ENCODE measurements at regions not wholly inside any gene's neighbourhood (a gene's known extent, or its start where the extent isn't known, plus 50 kb on each side); places are given as distances from the start of the nearest gene placed in this dataset.

- no peaks in the 10 kb centered on the region for H3K9me3 ChIP-seq (ENCODE audit: control insufficient read depth, insufficient read depth, low read depth, low read length)
- H3K27ac ChIP-seq (ENCODE audit: insufficient read depth, low read length) = no peak overlapping the region
- no peaks in the 10 kb centered on the region for H4K20me1 ChIP-seq (ENCODE audit: control insufficient read depth, extremely low read depth, insufficient read depth, low read length)
- H3K4me3 ChIP-seq (replicated peaks in 1 of 4; ENCODE audit: control extremely low read depth in 1 of 4, insufficient read depth in 1 of 4, low read depth in 3 of 4, low read length in 4 of 4) = no peak overlapping the region
- H3K9ac ChIP-seq (ENCODE audit: insufficient read depth, low read length) = no peak overlapping the region
- no peaks in the 10 kb centered on the region for H3K79me2 ChIP-seq (ENCODE audit: control insufficient read depth, insufficient read depth, low read length)
- H3K4me1 ChIP-seq (ENCODE audit: control insufficient read depth, extremely low read depth, insufficient read depth, low read length) = no peaks in the 10 kb centered on the region
- H3K27me3 ChIP-seq (ENCODE audit: control insufficient read depth, insufficient read depth, low read length) = no peaks in the 10 kb centered on the region
- DNase-seq (ENCODE audit: low read depth in 2 of 2) = no peak
- no peaks in the 10 kb centered on the region for H3K36me3 ChIP-seq (ENCODE audit: control insufficient read depth, insufficient read depth, low read length)
- H3K4me2 ChIP-seq (ENCODE audit: extremely low read depth, insufficient read depth, low read length) = no peak overlapping the region
- peak overlapping the region; percentile 7 for H2AFZ ChIP-seq (ENCODE audit: low read length)
- TF ChIP-seq CTCF (conservative IDR thresholded peaks at IDR 0.05 in 1 of 2, IDR thresholded peaks at IDR 0.05 in 1 of 2; ENCODE audit: low read depth in 1 of 2, low read length in 2 of 2) = no peak
- no peak for TF ChIP-seq EZH2 (IDR thresholded peaks at IDR 0.05; ENCODE audit: low read length, missing control alignments)
Observed at GRCh38 chr2:146392631-146393030, 1452.2 kb upstream of the ACVR2A start.

- H2AFZ ChIP-seq (ENCODE audit: low read length) = no peak overlapping the region
- DNase-seq (ENCODE audit: low read depth in 2 of 2) = no peak
- no peaks in the 10 kb centered on the region for H3K36me3 ChIP-seq (ENCODE audit: control insufficient read depth, insufficient read depth, low read length)
- no peaks in the 10 kb centered on the region for H3K9me3 ChIP-seq (ENCODE audit: control insufficient read depth, insufficient read depth, low read depth, low read length)
- H3K4me1 ChIP-seq (ENCODE audit: control insufficient read depth, extremely low read depth, insufficient read depth, low read length) = no peaks in the 10 kb centered on the region
- no peaks in the 10 kb centered on the region for H4K20me1 ChIP-seq (ENCODE audit: control insufficient read depth, extremely low read depth, insufficient read depth, low read length)
- H3K27me3 ChIP-seq (ENCODE audit: control insufficient read depth, insufficient read depth, low read length) = no peaks in the 10 kb centered on the region
- no peak overlapping the region for H3K4me3 ChIP-seq (replicated peaks in 1 of 4; ENCODE audit: control extremely low read depth in 1 of 4, insufficient read depth in 1 of 4, low read depth in 3 of 4, low read length in 4 of 4)
- no peak for TF ChIP-seq CTCF (conservative IDR thresholded peaks at IDR 0.05 in 1 of 2, IDR thresholded peaks at IDR 0.05 in 1 of 2; ENCODE audit: low read depth in 1 of 2, low read length in 2 of 2)
- no peak for TF ChIP-seq EZH2 (IDR thresholded peaks at IDR 0.05; ENCODE audit: low read length, missing control alignments)
- no peak overlapping the region for H3K4me2 ChIP-seq (ENCODE audit: extremely low read depth, insufficient read depth, low read length)
- no peak overlapping the region for H3K9ac ChIP-seq (ENCODE audit: insufficient read depth, low read length)
- H3K27ac ChIP-seq (ENCODE audit: insufficient read depth, low read length) = no peak overlapping the region
- no peaks in the 10 kb centered on the region for H3K79me2 ChIP-seq (ENCODE audit: control insufficient read depth, insufficient read depth, low read length)
Observed at GRCh38 chr2:146392186-146392585, 1452.6 kb upstream of the ACVR2A start.

- peak; percentile 50 to 79 for DNase-seq (ENCODE audit: low read depth in 2 of 2)
- Histone ChIP-seq H3K9me3 (ENCODE audit: control insufficient read depth, insufficient read depth, low read depth, low read length) (no peaks in the 10 kb centered on the region), H2AFZ (ENCODE audit: low read length) (no peak overlapping the region), H3K79me2 (ENCODE audit: control insufficient read depth, insufficient read depth, low read length) (no peaks in the 10 kb centered on the region), H3K27ac (ENCODE audit: insufficient read depth, low read length) (no peak overlapping the region), H3K36me3 (ENCODE audit: control insufficient read depth, insufficient read depth, low read length) (no peaks in the 10 kb centered on the region), H3K27me3 (ENCODE audit: control insufficient read depth, insufficient read depth, low read length) (no peaks in the 10 kb centered on the region), H3K4me2 (ENCODE audit: extremely low read depth, insufficient read depth, low read length) (no peak overlapping the region), H3K4me3 (replicated peaks in 1 of 4; ENCODE audit: control extremely low read depth in 1 of 4, insufficient read depth in 1 of 4, low read depth in 3 of 4, low read length in 4 of 4) (no peak overlapping the region), H3K4me1 (ENCODE audit: control insufficient read depth, extremely low read depth, insufficient read depth, low read length) (no peaks in the 10 kb centered on the region), H3K9ac (ENCODE audit: insufficient read depth, low read length) (no peak overlapping the region), H4K20me1 (ENCODE audit: control insufficient read depth, extremely low read depth, insufficient read depth, low read length) (no peaks in the 10 kb centered on the region)
- no peak for TF ChIP-seq CTCF (conservative IDR thresholded peaks at IDR 0.05 in 1 of 2, IDR thresholded peaks at IDR 0.05 in 1 of 2; ENCODE audit: low read depth in 1 of 2, low read length in 2 of 2)
- TF ChIP-seq EZH2 (IDR thresholded peaks at IDR 0.05; ENCODE audit: low read length, missing control alignments) = no peak
Observed at GRCh38 chr2:146388757-146389156, 1456.1 kb upstream of the ACVR2A start.

Data from fibroblast of lung (primary cell).